ENCODE measurements at regions not wholly inside any gene's neighbourhood (a gene's known extent, or its start where the extent isn't known, plus 50 kb on each side); places are given as distances from the start of the nearest gene placed in this dataset.

DNA sequence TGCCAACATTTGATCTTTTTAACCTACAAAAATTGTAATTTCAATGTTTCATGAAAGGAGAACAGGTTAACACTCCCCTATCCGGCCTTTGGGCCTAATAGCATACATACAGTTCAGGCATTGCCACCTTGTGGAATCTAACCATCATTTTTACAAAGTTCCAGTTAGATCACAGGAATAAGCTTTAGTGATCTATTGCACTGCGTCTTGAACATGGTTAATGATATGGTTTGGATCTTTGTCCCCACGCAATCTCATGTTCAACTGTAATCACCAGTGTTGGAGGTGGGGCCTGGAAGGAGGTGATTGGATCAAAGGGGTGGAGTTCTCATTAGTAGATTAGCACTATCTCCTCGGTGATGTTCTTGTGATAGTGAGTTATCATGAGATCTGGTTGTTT lies 58.2 kb upstream of the NEUROD1 start:
- TF ChIP-seq, protein P1, sequence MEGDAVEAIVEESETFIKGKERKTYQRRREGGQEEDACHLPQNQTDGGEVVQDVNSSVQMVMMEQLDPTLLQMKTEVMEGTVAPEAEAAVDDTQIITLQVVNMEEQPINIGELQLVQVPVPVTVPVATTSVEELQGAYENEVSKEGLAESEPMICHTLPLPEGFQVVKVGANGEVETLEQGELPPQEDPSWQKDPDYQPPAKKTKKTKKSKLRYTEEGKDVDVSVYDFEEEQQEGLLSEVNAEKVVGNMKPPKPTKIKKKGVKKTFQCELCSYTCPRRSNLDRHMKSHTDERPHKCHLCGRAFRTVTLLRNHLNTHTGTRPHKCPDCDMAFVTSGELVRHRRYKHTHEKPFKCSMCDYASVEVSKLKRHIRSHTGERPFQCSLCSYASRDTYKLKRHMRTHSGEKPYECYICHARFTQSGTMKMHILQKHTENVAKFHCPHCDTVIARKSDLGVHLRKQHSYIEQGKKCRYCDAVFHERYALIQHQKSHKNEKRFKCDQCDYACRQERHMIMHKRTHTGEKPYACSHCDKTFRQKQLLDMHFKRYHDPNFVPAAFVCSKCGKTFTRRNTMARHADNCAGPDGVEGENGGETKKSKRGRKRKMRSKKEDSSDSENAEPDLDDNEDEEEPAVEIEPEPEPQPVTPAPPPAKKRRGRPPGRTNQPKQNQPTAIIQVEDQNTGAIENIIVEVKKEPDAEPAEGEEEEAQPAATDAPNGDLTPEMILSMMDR (IDR thresholded peaks at IDR 0.05), result no peak
- TF ChIP-seq POLR2A (IDR thresholded peaks at IDR 0.05), result no peak
